ENCODE measurements at regions not wholly inside any gene's neighbourhood (a gene's known extent, or its start where the extent isn't known, plus 50 kb on each side); places are given as distances from the start of the nearest gene placed in this dataset.

- TF ChIP-seq EZH2 (IDR thresholded peaks at IDR 0.05; ENCODE audit: insufficient read depth, low read length) (no peak), CTCF (IDR thresholded peaks at IDR 0.05; ENCODE audit: insufficient read depth, low read depth, low read length) (no peak)
These were observed 288.6 kb downstream of the EN1 start for GRCh38 chr2:118558846-118559245.
